Peyer's patch (tissue), 4 donors: ENCODE measurements at regions not wholly inside any gene's neighbourhood (a gene's known extent, or its start where the extent isn't known, plus 50 kb on each side); places are given as distances from the start of the nearest gene placed in this dataset.

Source experiments
- DNase-seq, 3 donors: peaks; one replicate each; pipeline ENCODE4 v3.0.0-alpha.2; 2017 to 2019
- H3K27ac ChIP-seq, 4 donors: fragments of 200-600 bp; sonication (generic); one replicate each; pipeline ENCODE4 v1.5.1; 2016 to 2019
- H3K27me3 ChIP-seq, 2 donors: fragments of 200-600 bp; sonication (generic); one replicate each; pipeline ENCODE4 v1.5.1; 2019
- H3K36me3 ChIP-seq, 3 donors: fragments of 200-600 bp; sonication (generic); one replicate each; pipeline ENCODE4 v1.5.1; 2016 to 2019
- H3K4me1 ChIP-seq, 4 donors: fragments of 200-600 bp; sonication (generic); one replicate each; pipeline ENCODE4 v1.5.1; 2016 to 2019
- H3K4me3 ChIP-seq, 4 donors: fragments of 200-600 bp; sonication (generic); 1 replicate in 3 of 4; 2 replicates in 1 of 4; pipeline ENCODE4 v1.5.1; 2016 to 2019; ENCODE audit warnings: mild to moderate bottlenecking in 1 of 4
- H3K9me3 ChIP-seq, 4 donors: fragments of 200-600 bp; sonication (generic); one replicate each; pipeline ENCODE4 v1.5.1; 2016 to 2019; ENCODE audit warnings: mild to moderate bottlenecking in 1 of 4
- CTCF ChIP-seq, 6 experiments: fragments of 450-650 bp in 4 of 6; fragments of 200-600 bp in 2 of 6; sonication (generic) in 1 of 6; IDR thresholded peaks; one replicate each; pipeline ENCODE4 v1.5.1; 2017 to 2019; ENCODE audit warnings: antibody characterized with exemption in 6 of 6, mild to moderate bottlenecking in 3 of 6, moderate library complexity in 1 of 6
- POLR2A ChIP-seq, 2 donors: fragments of 450-650 bp; IDR thresholded peaks; one replicate each; pipeline ENCODE4 v1.5.1; 2017; ENCODE audit warnings: antibody characterized with exemption in 2 of 2, mild to moderate bottlenecking in 2 of 2, moderate library complexity in 2 of 2

- Histone ChIP-seq H3K9me3 (no peaks in the 10 kb centered on the region), H3K27ac (peak overlapping the region in 2 of 4 donors; percentile 15 to 55), H3K27me3 (no peaks in the 10 kb centered on the region), H3K36me3 (no peaks in the 10 kb centered on the region), H3K4me1 (peaks cover 0 to 43% (median 2%) of the 10 kb centered on the region in 4 donors), H3K4me3 (no peak overlapping the region)
- no peak for DNase-seq
- TF ChIP-seq CTCF (IDR thresholded peaks at IDR 0.05) (no peak), POLR2A (IDR thresholded peaks at IDR 0.05) (no peak)
Measured at GRCh38 chr12:92546635-92547348, 156.0 kb upstream of the PLEKHG7 start.

GRCh38 chr12:92546259-92546634, 156.5 kb upstream of the PLEKHG7 start:
- Histone ChIP-seq H3K27ac (peak overlapping the region in 1 of 4 donors; percentile 55), H3K36me3 (no peaks in the 10 kb centered on the region), H3K4me3 (no peak overlapping the region), H3K9me3 (no peaks in the 10 kb centered on the region), H3K4me1 (peaks cover 0 to 38% (median 2%) of the 10 kb centered on the region in 4 donors), H3K27me3 (no peaks in the 10 kb centered on the region)
- TF ChIP-seq POLR2A (IDR thresholded peaks at IDR 0.05) (no peak), CTCF (IDR thresholded peaks at IDR 0.05) (no peak)
- DNase-seq, result no peak

- no peaks in the 10 kb centered on the region for H3K27me3 ChIP-seq
- H3K36me3 ChIP-seq, result no peaks in the 10 kb centered on the region
- no peak overlapping the region for H3K4me3 ChIP-seq
- H3K4me1 ChIP-seq, result peaks cover 0 to 38% (median 8%) of the 10 kb centered on the region in 4 donors
- H3K27ac ChIP-seq, result peak overlapping the region in 2 of 4 donors; percentile 40 to 70
- TF ChIP-seq POLR2A (IDR thresholded peaks at IDR 0.05), result no peak
- no peak for TF ChIP-seq CTCF (IDR thresholded peaks at IDR 0.05)
- H3K9me3 ChIP-seq, result no peaks in the 10 kb centered on the region
- no peak for DNase-seq
Measured at GRCh38 chr12:92544322-92544721, 158.5 kb upstream of the PLEKHG7 start.

GRCh38 chr12:92543840-92544239, 158.9 kb upstream of the PLEKHG7 start:
- H3K4me1 ChIP-seq, result peaks cover 0 to 42% (median 10%) of the 10 kb centered on the region in 4 donors
- TF ChIP-seq CTCF (IDR thresholded peaks at IDR 0.05) (no peak), POLR2A (IDR thresholded peaks at IDR 0.05) (no peak)
- DNase-seq, result no peak
- H3K27ac ChIP-seq, result peak overlapping the region in 2 of 4 donors; percentile 40 to 70
- H3K36me3 ChIP-seq, result no peaks in the 10 kb centered on the region
- no peaks in the 10 kb centered on the region for H3K9me3 ChIP-seq
- H3K4me3 ChIP-seq, result no peak overlapping the region
- H3K27me3 ChIP-seq, result no peaks in the 10 kb centered on the region

GRCh38 chr12:92543359-92543758, 159.4 kb upstream of the PLEKHG7 start:
- H3K9me3 ChIP-seq, result no peaks in the 10 kb centered on the region
- H3K27ac ChIP-seq, result peak overlapping the region in 2 of 4 donors; percentile 40 to 70
- H3K36me3 ChIP-seq, result no peaks in the 10 kb centered on the region
- no peaks in the 10 kb centered on the region for H3K27me3 ChIP-seq
- TF ChIP-seq POLR2A (IDR thresholded peaks at IDR 0.05), result no peak
- no peak for TF ChIP-seq CTCF (IDR thresholded peaks at IDR 0.05)
- no peak overlapping the region for H3K4me3 ChIP-seq
- H3K4me1 ChIP-seq, result peaks cover 0 to 47% (median 11%) of the 10 kb centered on the region in 4 donors
- DNase-seq, result no peak
